IMR-90 (cell line): ENCODE measurements at regions not wholly inside any gene's neighbourhood (a gene's known extent, or its start where the extent isn't known, plus 50 kb on each side); places are given as distances from the start of the nearest gene placed in this dataset.

Experiments used
- BHLHE40 ChIP-seq: fragments of 150-350 bp; IDR thresholded peaks from 2 replicates; pipeline ENCODE4 v1.6.1; 2016; ENCODE audit warnings: mild to moderate bottlenecking, low read depth, low read length
- CTCF ChIP-seq: conservative IDR thresholded peaks from 2 replicates; pipeline ENCODE4 v1.5.1; 2012; ENCODE audit warnings: mild to moderate bottlenecking, low read depth, low read length, improper control_type of control experiment
- ELK1 ChIP-seq: fragments of 150-350 bp; IDR thresholded peaks from 2 replicates; pipeline ENCODE4 v1.6.1; 2016; ENCODE audit warnings: low read depth, mild to moderate bottlenecking, low read length, moderate library complexity, borderline replicate concordance
- MAZ ChIP-seq: IDR thresholded peaks from 2 replicates; pipeline ENCODE4 v1.6.1; 2012; ENCODE audit warnings: low read depth, mild to moderate bottlenecking, low read length, improper control_type of control experiment, moderate library complexity, borderline replicate concordance
- POLR2A ChIP-seq: IDR thresholded peaks from 2 replicates; pipeline ENCODE4 v1.6.1; 2012; ENCODE audit warnings: mild to moderate bottlenecking, low read depth, low read length
- USF2 ChIP-seq: fragments of 150-350 bp; IDR thresholded peaks from 2 replicates; pipeline ENCODE4 v1.6.1; 2017; ENCODE audit warnings: mild to moderate bottlenecking, antibody characterized with exemption, low read length, low read depth

GRCh38 chr2:7490672-7491071 is 573.5 kb downstream of the RNF144A start:
- TF ChIP-seq CTCF (no peak), BHLHE40 (no peak), ELK1 (no peak), POLR2A (no peak), USF2 (no peak), MAZ (no peak)
